HepG2 (cell line): ENCODE measurements at regions not wholly inside any gene's neighbourhood (a gene's known extent, or its start where the extent isn't known, plus 50 kb on each side); places are given as distances from the start of the nearest gene placed in this dataset.

Experiments used
- ATAC-seq: fragments of 200-7000 bp; cut with Tn5 transposase; 3 replicates; pipeline ENCODE4 v1.9.1; 2020; ENCODE audit warnings: mild to moderate bottlenecking, moderate library complexity
- BruUV-seq: library from RNA; stranded (reverse); fragments of 400-500 nt; replicated peaks from 2 replicates; lab custom pipeline; 2021; lab: Mats Ljungman, UMichigan
- CTCF ChIA-PET: fragments of 300-600 bp; formaldehyde crosslinking; extraction: SDS; loops from one replicate; lab custom pipeline; 2021; ENCODE audit warnings: low total read pairs, inconsistent platforms, low intra/inter-chr PET ratio; lab: Yijun Ruan, JAX
- POLR2A ChIA-PET: fragments of 350-600 bp; sonication (Branson Sonifier 250); formaldehyde crosslinking; loops from one replicate; lab custom pipeline; 2020; ENCODE audit warnings: antibody characterized with exemption, inconsistent platforms; lab: Yijun Ruan, JAX
- DNase-seq: peaks from one replicate; pipeline ENCODE4 v3.0.0-alpha.2; 2015; ENCODE audit warnings: low spot score
- FAIRE-seq: peaks from 3 replicates; lab custom pipeline; 2011; peaks lifted over from hg19 to GRCh38; lab: Jason Lieb, UNC
- H2AFZ ChIP-seq: one replicate; pipeline ENCODE4 v1.6.1; 2011; ENCODE audit warnings: low read length, inconsistent platforms
- H3K27ac ChIP-seq: fragments of 300-600 bp; 3 replicates; pipeline ENCODE4 v1.8.0; 2011; ENCODE audit warnings: mixed run types, mild to moderate bottlenecking, mixed read lengths, low read length, inconsistent platforms; ENCODE audit not compliant: insufficient read depth; ENCODE audit errors: extremely low read length
- H3K27me3 ChIP-seq, 2 experiments: fragments of 200-600 bp in 1 of 2; 2 replicates in 1 of 2; 3 replicates in 1 of 2; pipeline versions ENCODE4 v1.6.0 to v1.8.0; 2011; ENCODE audit warnings: low read length in 2 of 2, mild to moderate bottlenecking in 2 of 2, moderate library complexity in 2 of 2, inconsistent platforms in 1 of 2; ENCODE audit not compliant: insufficient read depth in 2 of 2, control insufficient read depth in 1 of 2
- H3K36me3 ChIP-seq, 2 experiments: fragments of 200-600 bp in 1 of 2; replicated peaks in 1 of 2; 2 replicates in 1 of 2; 3 replicates in 1 of 2; pipeline versions ENCODE4 v1.5.1 to v1.8.0; 2011; ENCODE audit warnings: low read length in 2 of 2, inconsistent platforms in 1 of 2; ENCODE audit not compliant: insufficient read depth in 2 of 2, control insufficient read depth in 1 of 2
- H3K4me1 ChIP-seq: 2 replicates; pipeline ENCODE4 v1.5.1; 2012; ENCODE audit warnings: low read length, inconsistent platforms; ENCODE audit not compliant: insufficient read depth
- H3K4me2 ChIP-seq: 2 replicates; pipeline ENCODE4 v1.6.0; 2011; ENCODE audit warnings: low read depth, low read length, inconsistent platforms
- H3K4me3 ChIP-seq, 3 experiments: fragments of 200-600 bp in 1 of 3; sonication (generic), shearing (Covaris generic) in 1 of 3; replicated peaks in 1 of 3; 2 replicates each; pipeline ENCODE4 v1.5.1; 2011 to 2016; ENCODE audit warnings: low read length in 3 of 3, inconsistent platforms in 2 of 3, low read depth in 2 of 3, mild to moderate bottlenecking in 2 of 3, control low read depth in 1 of 3, mixed read lengths in 1 of 3; ENCODE audit not compliant: insufficient read depth in 1 of 3
- H3K79me2 ChIP-seq: one replicate; pipeline ENCODE4 v1.6.1; 2011; ENCODE audit warnings: low read length, inconsistent platforms; ENCODE audit not compliant: insufficient read depth
- H3K9ac ChIP-seq: 2 replicates; pipeline ENCODE4 v1.6.0; 2011; ENCODE audit warnings: mild to moderate bottlenecking, low read depth, low read length, inconsistent platforms; ENCODE audit not compliant: insufficient read depth
- H3K9me3 ChIP-seq: 2 replicates; pipeline ENCODE4 v1.5.1; 2012; ENCODE audit warnings: mild to moderate bottlenecking, low read length
- H4K20me1 ChIP-seq: 2 replicates; pipeline ENCODE4 v1.6.0; 2011; ENCODE audit warnings: inconsistent platforms, mild to moderate bottlenecking, low read length, moderate library complexity; ENCODE audit not compliant: insufficient read depth
- CBX1 ChIP-seq: IDR thresholded peaks from one replicate; pipeline ENCODE4 v1.6.1; 2016; ENCODE audit warnings: antibody characterized with exemption, low read depth
- FOXC1 ChIP-seq: sonication (generic); formaldehyde crosslinking; IDR thresholded peaks from 2 replicates; pipeline ENCODE4 v1.8.0; 2022; ENCODE audit warnings: mild to moderate bottlenecking, missing genetic modification reagents, borderline replicate concordance
- FOXJ3 ChIP-seq: sonication (generic); formaldehyde crosslinking; IDR thresholded peaks from 2 replicates; pipeline ENCODE4 v1.4.0; 2020; ENCODE audit warnings: missing genetic modification reagents, mild to moderate bottlenecking, borderline replicate concordance
- HMG20B ChIP-seq: conservative IDR thresholded peaks from 2 replicates; pipeline ENCODE4 v1.6.1; 2016; ENCODE audit warnings: missing genetic modification reagents, missing compliant biosample characterization
- NCOA2 ChIP-seq: sonication (generic); formaldehyde crosslinking; IDR thresholded peaks from 2 replicates; pipeline ENCODE4 v1.8.0; 2022; ENCODE audit warnings: inconsistent platforms
- RAD51 ChIP-seq: fragments of 450-650 bp; IDR thresholded peaks from 2 replicates; pipeline ENCODE4 v1.6.1; 2016; ENCODE audit warnings: borderline replicate concordance
- RBM22 ChIP-seq: fragments of 200-400 bp; formaldehyde crosslinking; optimal IDR thresholded peaks from 2 replicates; pipeline ENCODE3; 2017; ENCODE audit warnings: mild to moderate bottlenecking, low read length, moderate library complexity
- TOE1 ChIP-seq: sonication (generic); formaldehyde crosslinking; IDR thresholded peaks from 2 replicates; pipeline ENCODE4 v1.4.0; 2020; ENCODE audit warnings: mild to moderate bottlenecking, missing genetic modification reagents
- TRIM24 ChIP-seq: sonication (generic); formaldehyde crosslinking; IDR thresholded peaks from 2 replicates; pipeline ENCODE4 v1.8.0; 2022; ENCODE audit warnings: mild to moderate bottlenecking, missing genetic modification reagents
- ZFP82 ChIP-seq: sonication (generic); formaldehyde crosslinking; IDR thresholded peaks from 2 replicates; pipeline ENCODE4 v1.5.1; 2020; ENCODE audit warnings: mild to moderate bottlenecking, missing genetic modification reagents, borderline replicate concordance
- ZKSCAN1 ChIP-seq: fragments of 150-350 bp; IDR thresholded peaks from 2 replicates; pipeline ENCODE4 v1.6.1; 2014; ENCODE audit warnings: low read length
- ZNF12 ChIP-seq: sonication (generic); formaldehyde crosslinking; IDR thresholded peaks from 2 replicates; pipeline ENCODE4 v1.5.0; 2020; ENCODE audit warnings: missing genetic modification reagents
- ZNF124 ChIP-seq: sonication (generic); formaldehyde crosslinking; IDR thresholded peaks from 2 replicates; pipeline ENCODE4 v1.4.0; 2020; ENCODE audit warnings: missing genetic modification reagents
- ZNF431 ChIP-seq: sonication (generic); formaldehyde crosslinking; IDR thresholded peaks from 2 replicates; pipeline ENCODE4 v1.9.0; 2022; ENCODE audit warnings: missing genetic modification reagents, low read depth, mild to moderate bottlenecking, borderline replicate concordance
- ZNF775 ChIP-seq: sonication (generic); formaldehyde crosslinking; IDR thresholded peaks from 2 replicates; pipeline ENCODE4 v1.4.0; 2020; ENCODE audit warnings: missing genetic modification reagents, mild to moderate bottlenecking, moderate library complexity, borderline replicate concordance
- ZNF788 ChIP-seq: sonication (generic); formaldehyde crosslinking; IDR thresholded peaks from 2 replicates; pipeline ENCODE4 v1.5.0; 2020; ENCODE audit warnings: mild to moderate bottlenecking, missing genetic modification reagents, borderline replicate concordance
- WGBS: methylation state at CpG from one replicate; pipeline ENCODE4 v1.1.6; 2017; ENCODE audit warnings: low lambda C conversion rate; 5-methylcytosine and 5-hydroxymethylcytosine counted together
- in situ Hi-C: cut with HindIII; loops from 2 replicates; pipeline ENCODE4 v1.10.0; 2017; ENCODE audit warnings: low pct_unique_long_range_greater_than_20kb; ENCODE audit not compliant: extremely low pct_ligation_motif_present
- intact Hi-C: fragments of 100-400 bp; cut with micrococcal nuclease; formaldehyde crosslinking; loops from one replicate; pipeline ENCODE4 v1.10.0; 2022; ENCODE audit not compliant: unreplicated experiment
- TF ChIP-seq, protein P1 (sequence below), 2 experiments: sonication (generic) in 1 of 2; formaldehyde crosslinking in 1 of 2; IDR thresholded peaks; 2 replicates each; pipeline versions ENCODE4 v1.4.0 to v1.6.1; 2018 to 2020; ENCODE audit warnings: missing genetic modification reagents in 2 of 2, borderline replicate concordance in 1 of 2, low read depth in 1 of 2, mild to moderate bottlenecking in 1 of 2, missing biosample characterization in 1 of 2
- TF ChIP-seq, protein P2 (sequence below): sonication (generic); formaldehyde crosslinking; conservative IDR thresholded peaks from 2 replicates; pipeline ENCODE4 v1.8.0; 2022; ENCODE audit warnings: missing genetic modification reagents

DNA sequence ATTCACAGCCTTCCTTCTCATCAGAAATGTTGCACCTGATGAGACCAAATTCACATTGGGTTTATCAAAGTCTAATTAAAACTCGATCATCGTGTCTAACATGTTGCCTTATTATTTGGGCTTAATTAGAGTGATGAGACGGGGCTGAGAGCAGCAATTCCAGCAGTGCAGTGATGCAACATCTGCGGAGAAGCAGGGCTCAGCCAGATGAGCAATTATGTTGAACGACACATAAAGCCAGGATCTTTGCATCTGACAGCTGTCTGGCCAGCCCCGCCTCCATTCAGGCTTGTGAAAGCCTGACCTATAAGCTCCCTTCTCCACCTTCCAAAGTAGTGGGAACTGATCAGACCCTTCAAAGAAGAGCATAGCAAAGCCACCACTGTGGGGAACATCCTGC lies 109.8 kb downstream of the C1orf94 start (continued):
- TF ChIP-seq ZKSCAN1 (no peak), ZNF12 (CRISPR knock-in tag) (no peak), TOE1 (CRISPR knock-in tag) (no peak), TRIM24 (no peak)

DNA sequence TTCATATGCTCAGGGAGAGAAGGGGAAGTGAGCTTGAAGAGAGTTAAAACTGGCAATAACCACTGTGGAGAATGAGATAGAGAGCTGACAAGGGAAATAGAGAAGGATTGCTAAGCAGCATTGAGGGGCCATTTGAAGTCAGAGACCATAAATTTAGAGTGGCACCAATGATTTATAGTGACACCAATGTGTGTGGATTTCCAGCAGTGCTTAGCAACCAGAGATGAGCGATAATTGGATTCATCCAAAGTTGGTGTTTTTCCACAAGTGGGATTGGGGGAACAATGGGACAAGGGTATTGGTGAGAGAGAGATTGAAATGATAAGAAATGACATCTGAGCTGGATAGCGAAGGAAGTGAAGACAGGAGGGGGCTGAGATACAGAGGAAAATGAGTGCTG lies 114.1 kb downstream of the C1orf94 start:
- POLR2A ChIA-PET, result no interaction called here
- no peaks in the 10 kb centered on the region for H3K4me1 ChIP-seq
- no TSS peak for BruUV-seq

DNA sequence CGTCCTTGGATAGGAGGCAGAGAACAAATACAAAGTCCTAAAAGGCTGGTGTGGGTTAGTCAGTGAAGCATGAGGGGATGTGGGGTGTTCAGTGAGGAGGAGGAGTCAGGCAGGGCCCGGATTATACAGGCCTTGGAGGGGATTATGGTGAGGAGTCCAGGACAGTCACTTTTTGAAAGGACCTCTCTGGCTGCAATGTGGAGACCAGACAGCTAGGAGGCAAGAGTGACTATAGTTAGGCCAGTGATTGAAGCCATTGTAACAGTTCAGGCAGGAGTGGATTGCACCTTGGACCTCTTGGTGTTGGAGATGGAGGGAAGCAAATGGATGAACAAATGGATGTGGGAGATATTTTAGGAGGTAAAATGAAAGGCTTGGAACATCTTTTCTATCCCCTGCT lies 115.8 kb downstream of the C1orf94 start:
- BruUV-seq, result no TSS peak
- TF ChIP-seq ZNF124 (CRISPR knock-in tag) (no peak), ZNF775 (no peak), HMG20B (no peak), ZNF431 (CRISPR knock-in tag) (no peak), RBM22 (no peak), RAD51 (no peak), ZNF788 (CRISPR knock-in tag) (no peak), FOXJ3 (CRISPR knock-in tag) (no peak), CBX1 (no peak)
- TF ChIP-seq, protein P1, sequence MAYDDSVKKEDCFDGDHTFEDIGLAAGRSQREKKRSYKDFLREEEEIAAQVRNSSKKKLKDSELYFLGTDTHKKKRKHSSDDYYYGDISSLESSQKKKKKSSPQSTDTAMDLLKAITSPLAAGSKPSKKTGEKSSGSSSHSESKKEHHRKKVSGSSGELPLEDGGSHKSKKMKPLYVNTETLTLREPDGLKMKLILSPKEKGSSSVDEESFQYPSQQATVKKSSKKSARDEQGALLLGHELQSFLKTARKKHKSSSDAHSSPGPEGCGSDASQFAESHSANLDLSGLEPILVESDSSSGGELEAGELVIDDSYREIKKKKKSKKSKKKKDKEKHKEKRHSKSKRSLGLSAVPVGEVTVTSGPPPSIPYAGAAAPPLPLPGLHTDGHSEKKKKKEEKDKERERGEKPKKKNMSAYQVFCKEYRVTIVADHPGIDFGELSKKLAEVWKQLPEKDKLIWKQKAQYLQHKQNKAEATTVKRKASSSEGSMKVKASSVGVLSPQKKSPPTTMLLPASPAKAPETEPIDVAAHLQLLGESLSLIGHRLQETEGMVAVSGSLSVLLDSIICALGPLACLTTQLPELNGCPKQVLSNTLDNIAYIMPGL (CRISPR knock-in tag; IDR thresholded peaks at IDR 0.05; ENCODE audit: borderline replicate concordance in 1 of 2, low read depth in 1 of 2), result no peak
- TF ChIP-seq, protein P2, sequence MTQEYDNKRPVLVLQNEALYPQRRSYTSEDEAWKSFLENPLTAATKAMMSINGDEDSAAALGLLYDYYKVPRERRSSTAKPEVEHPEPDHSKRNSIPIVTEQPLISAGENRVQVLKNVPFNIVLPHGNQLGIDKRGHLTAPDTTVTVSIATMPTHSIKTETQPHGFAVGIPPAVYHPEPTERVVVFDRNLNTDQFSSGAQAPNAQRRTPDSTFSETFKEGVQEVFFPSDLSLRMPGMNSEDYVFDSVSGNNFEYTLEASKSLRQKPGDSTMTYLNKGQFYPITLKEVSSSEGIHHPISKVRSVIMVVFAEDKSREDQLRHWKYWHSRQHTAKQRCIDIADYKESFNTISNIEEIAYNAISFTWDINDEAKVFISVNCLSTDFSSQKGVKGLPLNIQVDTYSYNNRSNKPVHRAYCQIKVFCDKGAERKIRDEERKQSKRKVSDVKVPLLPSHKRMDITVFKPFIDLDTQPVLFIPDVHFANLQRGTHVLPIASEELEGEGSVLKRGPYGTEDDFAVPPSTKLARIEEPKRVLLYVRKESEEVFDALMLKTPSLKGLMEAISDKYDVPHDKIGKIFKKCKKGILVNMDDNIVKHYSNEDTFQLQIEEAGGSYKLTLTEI (CRISPR knock-in tag), result no peak

More for the DNA sequence above, 114.1 kb downstream of the C1orf94 start:
- ATAC-seq (no peak), DNase-seq (no peak), FAIRE-seq (no peak)
- intact Hi-C loops (no loop called here), in situ Hi-C loops (no loop called here)
- H3K4me3 ChIP-seq, result no peak overlapping the region
- no peak overlapping the region for H3K27ac ChIP-seq
- H2AFZ ChIP-seq, result no peak overlapping the region
- no peaks in the 10 kb centered on the region for H3K79me2 ChIP-seq
- H3K4me2 ChIP-seq, result no peak overlapping the region
- H3K9me3 ChIP-seq, result no peaks in the 10 kb centered on the region
- no peaks in the 10 kb centered on the region; a peak in 1 of 5 replicates for H3K27me3 ChIP-seq
- no peak for TF ChIP-seq FOXC1 (CRISPR knock-in tag)
- TF ChIP-seq ZFP82 (CRISPR knock-in tag), result no peak
- no peak for TF ChIP-seq NCOA2
- no peaks in the 10 kb centered on the region for H3K36me3 ChIP-seq
- H3K9ac ChIP-seq, result no peak overlapping the region
- CTCF ChIA-PET, result no interaction called here
- H4K20me1 ChIP-seq, result no peaks in the 10 kb centered on the region
- WGBS, result 0% methylated on average over 2 of the region's 2 CpGs

More for the DNA sequence above, 115.8 kb downstream of the C1orf94 start:
- Histone ChIP-seq H3K4me3 (no peak overlapping the region), H3K27me3 (no peaks in the 10 kb centered on the region; a peak in 1 of 5 replicates), H3K4me1 (no peaks in the 10 kb centered on the region), H3K4me2 (no peak overlapping the region), H3K9ac (no peak overlapping the region), H4K20me1 (no peaks in the 10 kb centered on the region), H2AFZ (no peak overlapping the region), H3K36me3 (no peaks in the 10 kb centered on the region), H3K9me3 (no peaks in the 10 kb centered on the region), H3K27ac (no peak overlapping the region), H3K79me2 (no peaks in the 10 kb centered on the region)
- intact Hi-C loops (no loop called here), in situ Hi-C loops (no loop called here)
- no peak for FAIRE-seq
- DNase-seq, result no peak
- CTCF ChIA-PET, result no interaction called here
- peak; percentile 54; the same call in 2 of the 3 replicates for ATAC-seq
- 0% methylated on average over 2 of the region's 2 CpGs for WGBS
- POLR2A ChIA-PET, result no interaction called here
